ENCODE measurements at regions not wholly inside any gene's neighbourhood (a gene's known extent, or its start where the extent isn't known, plus 50 kb on each side); places are given as distances from the start of the nearest gene placed in this dataset.

GRCh38 chr6:148657048-148657447, 89.8 kb upstream of the UST start:
- Histone ChIP-seq H2AFZ (ENCODE audit: low read depth) (no peak overlapping the region), H3K4me1 (ENCODE audit: control insufficient read depth in 1 of 2, insufficient read depth in 2 of 2, low read depth in 1 of 2, low read length in 1 of 2) (no peaks in the 10 kb centered on the region), H3K4me3 (ENCODE audit: low read depth in 2 of 2, low read length in 1 of 2) (no peak overlapping the region), H3K36me3 (replicated peaks in 1 of 2; ENCODE audit: control insufficient read depth in 1 of 2, insufficient read depth in 2 of 2, low read length in 1 of 2) (no peaks in the 10 kb centered on the region), H3F3A (replicated peaks; ENCODE audit: insufficient read depth) (no peaks in the 10 kb centered on the region), H3K79me2 (ENCODE audit: insufficient read depth) (no peaks in the 10 kb centered on the region), H3K4me2 (no peak overlapping the region), H3K27me3 (ENCODE audit: insufficient read depth) (no peaks in the 10 kb centered on the region), H4K20me1 (ENCODE audit: insufficient read depth) (no peaks in the 10 kb centered on the region), H3K9me3 (peaks cover 5% of the 10 kb centered on the region), H3K9me2 (no peaks in the 10 kb centered on the region), H3K27ac (ENCODE audit: low read depth in 2 of 2, low read length in 1 of 2) (no peak overlapping the region), H3K9ac (no peak overlapping the region)
- 15% methylated on average over 4 of the region's 4 CpGs for WGBS (ENCODE audit: low lambda C conversion rate)
- TF ChIP-seq FOXM1 (IDR thresholded peaks at IDR 0.05; ENCODE audit: low read depth) (no peak), REST (IDR thresholded peaks at IDR 0.05; ENCODE audit: low read depth, low read length) (no peak), RXRA (IDR thresholded peaks at IDR 0.05; ENCODE audit: borderline replicate concordance, low read depth) (no peak), EP300 (IDR thresholded peaks at IDR 0.05; ENCODE audit: borderline replicate concordance in 1 of 2, low read depth in 1 of 2, low read length in 1 of 2) (no peak), RFX5 (IDR thresholded peaks at IDR 0.05; ENCODE audit: low read length) (no peak), SIN3A (IDR thresholded peaks at IDR 0.05; ENCODE audit: borderline replicate concordance, low read depth, low read length) (no peak), TEAD4 (IDR thresholded peaks at IDR 0.05; ENCODE audit: borderline replicate concordance, insufficient read depth) (no peak), RAD21 (IDR thresholded peaks at IDR 0.05; ENCODE audit: low read length) (no peak), GABPA (IDR thresholded peaks at IDR 0.05; ENCODE audit: low read depth) (no peak), MXI1 (IDR thresholded peaks at IDR 0.05; ENCODE audit: low read depth, low read length) (no peak), USF1 (IDR thresholded peaks at IDR 0.05; ENCODE audit: borderline replicate concordance, low read depth) (no peak)
- TF ChIP-seq, protein P1, sequence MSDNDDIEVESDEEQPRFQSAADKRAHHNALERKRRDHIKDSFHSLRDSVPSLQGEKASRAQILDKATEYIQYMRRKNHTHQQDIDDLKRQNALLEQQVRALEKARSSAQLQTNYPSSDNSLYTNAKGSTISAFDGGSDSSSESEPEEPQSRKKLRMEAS (IDR thresholded peaks at IDR 0.05; ENCODE audit: low read depth): no peak
- TF ChIP-seq, protein P2, sequence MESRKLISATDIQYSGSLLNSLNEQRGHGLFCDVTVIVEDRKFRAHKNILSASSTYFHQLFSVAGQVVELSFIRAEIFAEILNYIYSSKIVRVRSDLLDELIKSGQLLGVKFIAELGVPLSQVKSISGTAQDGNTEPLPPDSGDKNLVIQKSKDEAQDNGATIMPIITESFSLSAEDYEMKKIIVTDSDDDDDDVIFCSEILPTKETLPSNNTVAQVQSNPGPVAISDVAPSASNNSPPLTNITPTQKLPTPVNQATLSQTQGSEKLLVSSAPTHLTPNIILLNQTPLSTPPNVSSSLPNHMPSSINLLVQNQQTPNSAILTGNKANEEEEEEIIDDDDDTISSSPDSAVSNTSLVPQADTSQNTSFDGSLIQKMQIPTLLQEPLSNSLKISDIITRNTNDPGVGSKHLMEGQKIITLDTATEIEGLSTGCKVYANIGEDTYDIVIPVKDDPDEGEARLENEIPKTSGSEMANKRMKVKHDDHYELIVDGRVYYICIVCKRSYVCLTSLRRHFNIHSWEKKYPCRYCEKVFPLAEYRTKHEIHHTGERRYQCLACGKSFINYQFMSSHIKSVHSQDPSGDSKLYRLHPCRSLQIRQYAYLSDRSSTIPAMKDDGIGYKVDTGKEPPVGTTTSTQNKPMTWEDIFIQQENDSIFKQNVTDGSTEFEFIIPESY (IDR thresholded peaks at IDR 0.05; ENCODE audit: borderline replicate concordance, low read depth): no peak
- TF ChIP-seq, protein P3, sequence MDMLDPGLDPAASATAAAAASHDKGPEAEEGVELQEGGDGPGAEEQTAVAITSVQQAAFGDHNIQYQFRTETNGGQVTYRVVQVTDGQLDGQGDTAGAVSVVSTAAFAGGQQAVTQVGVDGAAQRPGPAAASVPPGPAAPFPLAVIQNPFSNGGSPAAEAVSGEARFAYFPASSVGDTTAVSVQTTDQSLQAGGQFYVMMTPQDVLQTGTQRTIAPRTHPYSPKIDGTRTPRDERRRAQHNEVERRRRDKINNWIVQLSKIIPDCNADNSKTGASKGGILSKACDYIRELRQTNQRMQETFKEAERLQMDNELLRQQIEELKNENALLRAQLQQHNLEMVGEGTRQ (IDR thresholded peaks at IDR 0.05; ENCODE audit: borderline replicate concordance, low read depth, low read length): no peak
- no peak for DNase-seq
- POLR2A ChIA-PET: no interaction called here
- CTCF ChIA-PET: no interaction called here
